GF-D8 (cell line): ENCODE measurements at regions not wholly inside any gene's neighbourhood (a gene's known extent, or its start where the extent isn't known, plus 50 kb on each side); places are given as distances from the start of the nearest gene placed in this dataset.
"Not testable (repeated sequence)": the region's sequence is repeated elsewhere in the genome, so short reads cannot be mapped to it uniquely, and the experiment has no call there.

Source experiments
- DNase-seq: peaks from one replicate; lab custom pipeline; 2025; lab: John Stamatoyannopoulos, UW

GRCh38 chr6:27826612-27826985, 85.6 kb downstream of the OR2B2 start:
- DNase-seq: not testable (repeated sequence)

- not testable (repeated sequence) for DNase-seq
These were observed 86.2 kb downstream of the OR2B2 start for GRCh38 chr6:27825848-27826611.

- no peak for DNase-seq
These were observed 87.0 kb downstream of the OR2B2 start for GRCh38 chr6:27825025-27825793.

- not testable (repeated sequence) for DNase-seq
These were observed 87.8 kb downstream of the OR2B2 start for GRCh38 chr6:27824211-27825024.

GRCh38 chr6:27823714-27824210, 88.4 kb downstream of the OR2B2 start:
- not testable (repeated sequence) for DNase-seq

- DNase-seq: no peak
These were observed 95.3 kb downstream of the OR2B2 start for GRCh38 chr6:27816906-27817305.

- peak; percentile 89 for DNase-seq
These were observed 97.4 kb downstream of the OR2B2 start for GRCh38 chr6:27814665-27815424.

GRCh38 chr6:27814415-27814664, 97.9 kb downstream of the OR2B2 start:
- not testable (repeated sequence) for DNase-seq

- DNase-seq: no peak
These were observed 99.2 kb downstream of the OR2B2 start for GRCh38 chr6:27812805-27813492.

- DNase-seq: no peak
These were observed 100.0 kb downstream of the OR2B2 start for GRCh38 chr6:27812078-27812804.

- no peak for DNase-seq
These were observed 100.8 kb downstream of the OR2B2 start for GRCh38 chr6:27811451-27811772.

GRCh38 chr6:27810768-27811450, 101.3 kb downstream of the OR2B2 start:
- no peak for DNase-seq

GRCh38 chr6:27809939-27810767, 102.0 kb downstream of the OR2B2 start:
- DNase-seq: peak; percentile 94

GRCh38 chr6:27809067-27809938, 102.9 kb downstream of the OR2B2 start:
- no peak for DNase-seq

GRCh38 chr6:27808242-27809066, 103.7 kb downstream of the OR2B2 start:
- not testable (repeated sequence) for DNase-seq

GRCh38 chr6:27807441-27808241, 104.6 kb downstream of the OR2B2 start:
- peak; percentile 95 for DNase-seq
